Neural cell (in vitro differentiated cells): ENCODE measurements at regions not wholly inside any gene's neighbourhood (a gene's known extent, or its start where the extent isn't known, plus 50 kb on each side); places are given as distances from the start of the nearest gene placed in this dataset.

Experiments used
- H2AFZ ChIP-seq: fragments of 200-600, 300-800 bp; sonication (generic), shearing (Covaris generic); 2 replicates; pipeline ENCODE4 v1.6.0; 2014; ENCODE audit warnings: low read depth, mild to moderate bottlenecking, antibody characterized with exemption, low read length, moderate library complexity
- H3F3A ChIP-seq: fragments of 200-600 bp; shearing (Covaris generic); 2 replicates; pipeline ENCODE4 v1.6.1; 2016; ENCODE audit warnings: mild to moderate bottlenecking, moderate library complexity, mixed read lengths, antibody characterized with exemption, low read length; ENCODE audit not compliant: insufficient read depth, poor library complexity, severe bottlenecking
- H3K27ac ChIP-seq: fragments of 200-600, 300-800 bp; sonication (generic), shearing (Covaris generic); 2 replicates; pipeline ENCODE4 v1.5.1; 2014; ENCODE audit warnings: mild to moderate bottlenecking, low read length, moderate library complexity
- H3K27me3 ChIP-seq: fragments of 300-800, 200-600 bp; sonication (generic), shearing (Covaris generic); 2 replicates; pipeline ENCODE4 v1.6.0; 2014; ENCODE audit warnings: mild to moderate bottlenecking, low read depth, low read length, moderate library complexity; ENCODE audit not compliant: insufficient read depth
- H3K36me3 ChIP-seq: fragments of 300-800, 200-600 bp; sonication (generic), shearing (Covaris generic); 2 replicates; pipeline ENCODE4 v1.5.1; 2014; ENCODE audit warnings: mild to moderate bottlenecking, antibody characterized with exemption, low read length, moderate library complexity; ENCODE audit not compliant: insufficient read depth
- H3K4me2 ChIP-seq: fragments of 300-800, 200-600 bp; sonication (generic), shearing (Covaris generic); 2 replicates; pipeline ENCODE4 v1.6.0; 2014; ENCODE audit warnings: mild to moderate bottlenecking, low read length
- H3K4me3 ChIP-seq: fragments of 300-800, 200-600 bp; sonication (generic), shearing (Covaris generic); 2 replicates; pipeline ENCODE4 v1.5.1; 2014; ENCODE audit warnings: mild to moderate bottlenecking, low read length, moderate library complexity
- H3K79me2 ChIP-seq: fragments of 200-600 bp; shearing (Covaris generic); replicated peaks from 2 replicates; pipeline ENCODE4 v1.6.0; 2014; ENCODE audit warnings: mild to moderate bottlenecking, low read length, moderate library complexity; ENCODE audit not compliant: insufficient read depth
- H3K9ac ChIP-seq: fragments of 300-800, 200-600 bp; sonication (generic), shearing (Covaris generic); 2 replicates; pipeline ENCODE4 v1.6.1; 2016; ENCODE audit warnings: mild to moderate bottlenecking, low read length, mixed read lengths
- H3K9me2 ChIP-seq: fragments of 200-600 bp; shearing (Covaris generic); 2 replicates; pipeline ENCODE4 v1.6.1; 2016; ENCODE audit warnings: mild to moderate bottlenecking, low read length, mixed read lengths; ENCODE audit not compliant: insufficient read depth
- H3K9me3 ChIP-seq: fragments of 200-600, 300-800 bp; sonication (generic), shearing (Covaris generic); 2 replicates; pipeline ENCODE4 v1.6.1; 2016; ENCODE audit warnings: mild to moderate bottlenecking, mixed run types, low read length, moderate library complexity, mixed read lengths
- H4K20me1 ChIP-seq: fragments of 200-600 bp; shearing (Covaris generic); 2 replicates; pipeline ENCODE4 v1.6.1; 2016; ENCODE audit warnings: mild to moderate bottlenecking, mixed run types; ENCODE audit not compliant: insufficient read depth
- EP300 ChIP-seq: fragments of 450-650 bp; conservative IDR thresholded peaks from 2 replicates; pipeline ENCODE4 v1.6.1; 2014; ENCODE audit warnings: antibody characterized with exemption, mild to moderate bottlenecking, moderate library complexity; ENCODE audit not compliant: poor library complexity, severe bottlenecking
- EZH2 ChIP-seq: fragments of 200-600, 300-800 bp; shearing (Covaris generic), sonication (generic); IDR thresholded peaks from 2 replicates; pipeline ENCODE4 v1.6.1; 2014; ENCODE audit warnings: antibody characterized with exemption, low read length, borderline replicate concordance, mild to moderate bottlenecking; ENCODE audit not compliant: insufficient read depth, poor library complexity, severe bottlenecking
- MXI1 ChIP-seq: fragments of 450-650 bp; conservative IDR thresholded peaks from 2 replicates; pipeline ENCODE4 v1.6.1; 2014; ENCODE audit warnings: antibody characterized with exemption, mild to moderate bottlenecking; ENCODE audit not compliant: poor library complexity, severe bottlenecking
- POLR2AphosphoS5 ChIP-seq: IDR thresholded peaks from 2 replicates; pipeline ENCODE4 v1.6.1; 2012
- RAD21 ChIP-seq: fragments of 450-650 bp; conservative IDR thresholded peaks from 2 replicates; pipeline ENCODE4 v1.6.1; 2014; ENCODE audit warnings: antibody characterized with exemption, mild to moderate bottlenecking, moderate library complexity
- SMC3 ChIP-seq: fragments of 450-650 bp; conservative IDR thresholded peaks from 2 replicates; pipeline ENCODE4 v1.6.1; 2014; ENCODE audit warnings: antibody characterized with exemption, mild to moderate bottlenecking, moderate library complexity; ENCODE audit not compliant: poor library complexity
- TAF1 ChIP-seq: IDR thresholded peaks from 2 replicates; pipeline ENCODE4 v1.6.1; 2012; ENCODE audit warnings: low read depth
- TF ChIP-seq, protein P1 (sequence below): IDR thresholded peaks from 2 replicates; pipeline ENCODE4 v1.6.1; 2012; ENCODE audit warnings: borderline replicate concordance
- TF ChIP-seq, protein P2 (sequence below): fragments of 450-650 bp; IDR thresholded peaks from 2 replicates; pipeline ENCODE4 v1.5.1; 2014; ENCODE audit warnings: antibody characterized with exemption, mild to moderate bottlenecking, moderate library complexity; ENCODE audit not compliant: poor library complexity, severe bottlenecking

DNA sequence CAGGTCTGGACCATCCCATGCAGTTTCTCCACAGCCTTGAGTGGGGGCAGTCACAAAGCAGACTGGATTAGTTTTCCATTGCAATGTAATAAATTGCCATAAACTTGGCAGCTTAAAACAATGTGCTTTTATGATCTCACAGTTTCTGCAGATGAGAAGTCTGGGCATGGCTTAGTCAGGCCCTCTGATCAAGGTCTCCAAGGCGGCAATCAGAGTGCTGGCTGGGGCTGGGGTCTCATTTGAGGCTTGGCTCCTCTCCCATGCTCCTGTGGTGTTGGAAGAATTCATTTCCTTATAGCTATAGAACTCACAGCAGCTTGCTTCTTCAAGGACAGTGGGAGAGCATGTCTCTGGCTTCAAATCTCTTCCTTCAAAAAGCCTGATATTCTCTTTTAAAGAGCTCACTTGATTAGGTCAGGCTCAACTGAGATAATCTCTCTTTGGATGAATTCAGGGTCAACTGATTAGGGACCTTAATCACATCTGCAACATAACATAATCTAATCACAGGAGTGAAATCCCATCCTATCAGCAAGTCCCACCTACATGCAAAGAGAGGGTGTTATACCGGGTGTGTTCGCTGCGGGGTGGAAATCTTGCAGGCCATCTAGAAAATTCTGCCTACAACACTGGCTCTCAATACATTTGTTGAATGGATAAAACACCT is 77.4 kb upstream of the SULF2 start:
- no peak overlapping the region for H2AFZ ChIP-seq
- H3F3A ChIP-seq: no peaks in the 10 kb centered on the region
- H3K9me2 ChIP-seq: no peaks in the 10 kb centered on the region
- no peak overlapping the region for H3K9ac ChIP-seq
- no peak overlapping the region for H3K4me3 ChIP-seq
- no peak overlapping the region for H3K27ac ChIP-seq
- H3K4me2 ChIP-seq: no peak overlapping the region
- H4K20me1 ChIP-seq: no peaks in the 10 kb centered on the region
- H3K27me3 ChIP-seq: no peaks in the 10 kb centered on the region
- H3K79me2 ChIP-seq: no peaks in the 10 kb centered on the region
- no peaks in the 10 kb centered on the region for H3K36me3 ChIP-seq
- H3K9me3 ChIP-seq: no peaks in the 10 kb centered on the region
- no peak for TF ChIP-seq POLR2AphosphoS5
- TF ChIP-seq, protein P1, sequence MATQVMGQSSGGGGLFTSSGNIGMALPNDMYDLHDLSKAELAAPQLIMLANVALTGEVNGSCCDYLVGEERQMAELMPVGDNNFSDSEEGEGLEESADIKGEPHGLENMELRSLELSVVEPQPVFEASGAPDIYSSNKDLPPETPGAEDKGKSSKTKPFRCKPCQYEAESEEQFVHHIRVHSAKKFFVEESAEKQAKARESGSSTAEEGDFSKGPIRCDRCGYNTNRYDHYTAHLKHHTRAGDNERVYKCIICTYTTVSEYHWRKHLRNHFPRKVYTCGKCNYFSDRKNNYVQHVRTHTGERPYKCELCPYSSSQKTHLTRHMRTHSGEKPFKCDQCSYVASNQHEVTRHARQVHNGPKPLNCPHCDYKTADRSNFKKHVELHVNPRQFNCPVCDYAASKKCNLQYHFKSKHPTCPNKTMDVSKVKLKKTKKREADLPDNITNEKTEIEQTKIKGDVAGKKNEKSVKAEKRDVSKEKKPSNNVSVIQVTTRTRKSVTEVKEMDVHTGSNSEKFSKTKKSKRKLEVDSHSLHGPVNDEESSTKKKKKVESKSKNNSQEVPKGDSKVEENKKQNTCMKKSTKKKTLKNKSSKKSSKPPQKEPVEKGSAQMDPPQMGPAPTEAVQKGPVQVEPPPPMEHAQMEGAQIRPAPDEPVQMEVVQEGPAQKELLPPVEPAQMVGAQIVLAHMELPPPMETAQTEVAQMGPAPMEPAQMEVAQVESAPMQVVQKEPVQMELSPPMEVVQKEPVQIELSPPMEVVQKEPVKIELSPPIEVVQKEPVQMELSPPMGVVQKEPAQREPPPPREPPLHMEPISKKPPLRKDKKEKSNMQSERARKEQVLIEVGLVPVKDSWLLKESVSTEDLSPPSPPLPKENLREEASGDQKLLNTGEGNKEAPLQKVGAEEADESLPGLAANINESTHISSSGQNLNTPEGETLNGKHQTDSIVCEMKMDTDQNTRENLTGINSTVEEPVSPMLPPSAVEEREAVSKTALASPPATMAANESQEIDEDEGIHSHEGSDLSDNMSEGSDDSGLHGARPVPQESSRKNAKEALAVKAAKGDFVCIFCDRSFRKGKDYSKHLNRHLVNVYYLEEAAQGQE: no peak
- no peak for TF ChIP-seq SMC3
- TF ChIP-seq EP300: no peak
- no peak for TF ChIP-seq EZH2
- TF ChIP-seq, protein P2, sequence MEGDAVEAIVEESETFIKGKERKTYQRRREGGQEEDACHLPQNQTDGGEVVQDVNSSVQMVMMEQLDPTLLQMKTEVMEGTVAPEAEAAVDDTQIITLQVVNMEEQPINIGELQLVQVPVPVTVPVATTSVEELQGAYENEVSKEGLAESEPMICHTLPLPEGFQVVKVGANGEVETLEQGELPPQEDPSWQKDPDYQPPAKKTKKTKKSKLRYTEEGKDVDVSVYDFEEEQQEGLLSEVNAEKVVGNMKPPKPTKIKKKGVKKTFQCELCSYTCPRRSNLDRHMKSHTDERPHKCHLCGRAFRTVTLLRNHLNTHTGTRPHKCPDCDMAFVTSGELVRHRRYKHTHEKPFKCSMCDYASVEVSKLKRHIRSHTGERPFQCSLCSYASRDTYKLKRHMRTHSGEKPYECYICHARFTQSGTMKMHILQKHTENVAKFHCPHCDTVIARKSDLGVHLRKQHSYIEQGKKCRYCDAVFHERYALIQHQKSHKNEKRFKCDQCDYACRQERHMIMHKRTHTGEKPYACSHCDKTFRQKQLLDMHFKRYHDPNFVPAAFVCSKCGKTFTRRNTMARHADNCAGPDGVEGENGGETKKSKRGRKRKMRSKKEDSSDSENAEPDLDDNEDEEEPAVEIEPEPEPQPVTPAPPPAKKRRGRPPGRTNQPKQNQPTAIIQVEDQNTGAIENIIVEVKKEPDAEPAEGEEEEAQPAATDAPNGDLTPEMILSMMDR: no peak
- no peak for TF ChIP-seq MXI1
- TF ChIP-seq RAD21: no peak
- TF ChIP-seq TAF1: no peak

DNA sequence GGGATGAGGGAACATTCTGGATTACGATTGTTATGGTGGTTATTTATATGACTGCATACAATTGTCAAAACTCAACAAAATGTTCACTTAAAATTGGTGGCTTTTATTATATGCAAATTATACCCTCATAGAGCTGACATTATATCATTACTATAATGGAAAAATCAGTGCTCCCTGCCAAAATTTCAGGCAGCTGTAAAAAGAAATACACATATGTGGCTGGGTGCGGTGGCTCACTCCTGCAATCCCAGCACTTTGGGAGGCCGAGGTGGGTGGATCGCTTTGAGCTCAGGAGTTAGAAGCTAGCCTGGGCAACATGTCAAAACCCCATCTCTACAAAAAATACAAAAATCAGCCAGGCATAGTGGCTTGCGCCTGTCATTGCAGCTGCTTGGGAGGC is 75.8 kb upstream of the SULF2 start:
- Histone ChIP-seq H3K4me3 (no peak overlapping the region), H3K79me2 (no peaks in the 10 kb centered on the region), H3K9me3 (no peaks in the 10 kb centered on the region), H3K4me2 (no peak overlapping the region), H3K36me3 (no peaks in the 10 kb centered on the region), H3K9ac (no peak overlapping the region), H3K27ac (no peak overlapping the region), H3K27me3 (no peaks in the 10 kb centered on the region), H3F3A (no peaks in the 10 kb centered on the region), H4K20me1 (no peaks in the 10 kb centered on the region), H3K9me2 (no peaks in the 10 kb centered on the region), H2AFZ (no peak overlapping the region)
- no peak for TF ChIP-seq SMC3
- TF ChIP-seq EP300: no peak
- no peak for TF ChIP-seq POLR2AphosphoS5
- no peak for TF ChIP-seq RAD21
- no peak for TF ChIP-seq MXI1
- TF ChIP-seq, protein P2: no peak
- no peak for TF ChIP-seq EZH2
- TF ChIP-seq TAF1: no peak
- TF ChIP-seq, protein P1: no peak
